ENCODE measurements at regions not wholly inside any gene's neighbourhood (a gene's known extent, or its start where the extent isn't known, plus 50 kb on each side); places are given as distances from the start of the nearest gene placed in this dataset.

DNA sequence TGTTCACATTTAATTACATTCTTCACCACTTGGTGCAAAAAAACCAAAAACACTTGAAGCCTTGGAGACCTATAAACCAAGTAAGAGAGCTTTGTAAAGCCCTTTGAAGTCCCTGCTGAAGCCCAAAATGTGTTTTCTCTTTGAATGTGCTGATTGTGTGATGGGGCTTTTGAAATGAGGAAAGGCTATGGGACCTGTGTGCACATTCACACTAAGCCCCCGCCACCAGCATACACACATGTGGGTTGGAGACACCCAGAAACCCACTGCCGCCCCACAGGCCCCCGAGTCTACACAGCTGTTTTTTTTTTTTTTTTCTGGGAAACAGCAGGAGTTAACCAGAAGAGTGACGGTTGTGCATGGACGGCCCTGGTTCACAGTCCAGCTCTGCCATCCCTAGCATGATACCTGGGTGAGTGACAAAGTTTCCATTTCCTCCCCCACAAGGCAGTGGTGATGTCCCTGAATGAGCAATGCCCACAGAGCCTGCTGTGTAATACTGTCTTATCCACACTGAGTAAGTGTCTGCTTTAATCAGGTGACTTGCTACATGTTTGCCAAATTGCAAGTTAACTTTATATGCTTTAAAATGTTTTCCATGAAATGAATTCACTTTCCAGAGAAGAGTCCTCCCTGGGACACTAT lies 154.6 kb upstream of the GDF10 start:
- TF ChIP-seq, protein P1, sequence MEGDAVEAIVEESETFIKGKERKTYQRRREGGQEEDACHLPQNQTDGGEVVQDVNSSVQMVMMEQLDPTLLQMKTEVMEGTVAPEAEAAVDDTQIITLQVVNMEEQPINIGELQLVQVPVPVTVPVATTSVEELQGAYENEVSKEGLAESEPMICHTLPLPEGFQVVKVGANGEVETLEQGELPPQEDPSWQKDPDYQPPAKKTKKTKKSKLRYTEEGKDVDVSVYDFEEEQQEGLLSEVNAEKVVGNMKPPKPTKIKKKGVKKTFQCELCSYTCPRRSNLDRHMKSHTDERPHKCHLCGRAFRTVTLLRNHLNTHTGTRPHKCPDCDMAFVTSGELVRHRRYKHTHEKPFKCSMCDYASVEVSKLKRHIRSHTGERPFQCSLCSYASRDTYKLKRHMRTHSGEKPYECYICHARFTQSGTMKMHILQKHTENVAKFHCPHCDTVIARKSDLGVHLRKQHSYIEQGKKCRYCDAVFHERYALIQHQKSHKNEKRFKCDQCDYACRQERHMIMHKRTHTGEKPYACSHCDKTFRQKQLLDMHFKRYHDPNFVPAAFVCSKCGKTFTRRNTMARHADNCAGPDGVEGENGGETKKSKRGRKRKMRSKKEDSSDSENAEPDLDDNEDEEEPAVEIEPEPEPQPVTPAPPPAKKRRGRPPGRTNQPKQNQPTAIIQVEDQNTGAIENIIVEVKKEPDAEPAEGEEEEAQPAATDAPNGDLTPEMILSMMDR (IDR thresholded peaks at IDR 0.05): no peak
- TF ChIP-seq POLR2A (IDR thresholded peaks at IDR 0.05) (no peak), POLR2AphosphoS5 (IDR thresholded peaks at IDR 0.05; ENCODE audit: insufficient read depth in 1 of 2, low read depth in 1 of 2) (no peak)

Data from vagina (tissue), 2 donors.